ENCODE measurements at regions not wholly inside any gene's neighbourhood (a gene's known extent, or its start where the extent isn't known, plus 50 kb on each side); places are given as distances from the start of the nearest gene placed in this dataset.
A peak's percentile ranks its signal among the peaks of the same experiment; 100 is the strongest.

GRCh38 chr9:38144421-38144820 lies 75.4 kb upstream of the SHB start:
- in situ Hi-C loops (cut with HindIII; ENCODE audit: low pct_unique_long_range_greater_than_20kb, low sequenced_read_pairs): no loop called here
- Histone ChIP-seq H3K4me3 (ENCODE audit: low read depth in 2 of 2, low read length in 2 of 2) (no peak overlapping the region), H3K27ac (ENCODE audit: low read length) (no peak overlapping the region), H3K27me3 (ENCODE audit: control insufficient read depth, insufficient read depth, low read length) (peaks cover 4% of the 10 kb centered on the region; the same call in 1 of the 2 replicates), H3K9me3 (ENCODE audit: control insufficient read depth, insufficient read depth, low read depth, low read length) (no peaks in the 10 kb centered on the region), H3K4me1 (ENCODE audit: control insufficient read depth, insufficient read depth, low read length) (no peaks in the 10 kb centered on the region), H3K36me3 (ENCODE audit: control insufficient read depth, insufficient read depth, low read length) (no peaks in the 10 kb centered on the region)
- intact Hi-C loops (cut with micrococcal nuclease; ENCODE audit: unreplicated experiment): no loop called here
- no peak for TF ChIP-seq POLR2AphosphoS5 (IDR thresholded peaks at IDR 0.05; ENCODE audit: low read depth, low read length)
- no peak for TF ChIP-seq TCF7L2 (IDR thresholded peaks at IDR 0.05; ENCODE audit: low read depth, low read length)
- no peak for TF ChIP-seq SIN3A (IDR thresholded peaks at IDR 0.05; ENCODE audit: borderline replicate concordance, insufficient read depth, low read depth, low read length)
- TF ChIP-seq, protein P1, sequence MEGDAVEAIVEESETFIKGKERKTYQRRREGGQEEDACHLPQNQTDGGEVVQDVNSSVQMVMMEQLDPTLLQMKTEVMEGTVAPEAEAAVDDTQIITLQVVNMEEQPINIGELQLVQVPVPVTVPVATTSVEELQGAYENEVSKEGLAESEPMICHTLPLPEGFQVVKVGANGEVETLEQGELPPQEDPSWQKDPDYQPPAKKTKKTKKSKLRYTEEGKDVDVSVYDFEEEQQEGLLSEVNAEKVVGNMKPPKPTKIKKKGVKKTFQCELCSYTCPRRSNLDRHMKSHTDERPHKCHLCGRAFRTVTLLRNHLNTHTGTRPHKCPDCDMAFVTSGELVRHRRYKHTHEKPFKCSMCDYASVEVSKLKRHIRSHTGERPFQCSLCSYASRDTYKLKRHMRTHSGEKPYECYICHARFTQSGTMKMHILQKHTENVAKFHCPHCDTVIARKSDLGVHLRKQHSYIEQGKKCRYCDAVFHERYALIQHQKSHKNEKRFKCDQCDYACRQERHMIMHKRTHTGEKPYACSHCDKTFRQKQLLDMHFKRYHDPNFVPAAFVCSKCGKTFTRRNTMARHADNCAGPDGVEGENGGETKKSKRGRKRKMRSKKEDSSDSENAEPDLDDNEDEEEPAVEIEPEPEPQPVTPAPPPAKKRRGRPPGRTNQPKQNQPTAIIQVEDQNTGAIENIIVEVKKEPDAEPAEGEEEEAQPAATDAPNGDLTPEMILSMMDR (IDR thresholded peaks at IDR 0.05): no peak
- no peak for TF ChIP-seq REST (IDR thresholded peaks at IDR 0.05; ENCODE audit: insufficient read depth in 1 of 2, low read depth in 2 of 2, low read length in 1 of 2)
- ATAC-seq (peak; percentile 56; the same call in 1 of the 2 replicates), DNase-seq (ENCODE audit: low read depth, low spot score) (no peak)
- POLR2A ChIA-PET: no interaction called here
- BruUV-seq (replicated peaks): no TSS peak
- CTCF ChIA-PET: no interaction called here

DNA sequence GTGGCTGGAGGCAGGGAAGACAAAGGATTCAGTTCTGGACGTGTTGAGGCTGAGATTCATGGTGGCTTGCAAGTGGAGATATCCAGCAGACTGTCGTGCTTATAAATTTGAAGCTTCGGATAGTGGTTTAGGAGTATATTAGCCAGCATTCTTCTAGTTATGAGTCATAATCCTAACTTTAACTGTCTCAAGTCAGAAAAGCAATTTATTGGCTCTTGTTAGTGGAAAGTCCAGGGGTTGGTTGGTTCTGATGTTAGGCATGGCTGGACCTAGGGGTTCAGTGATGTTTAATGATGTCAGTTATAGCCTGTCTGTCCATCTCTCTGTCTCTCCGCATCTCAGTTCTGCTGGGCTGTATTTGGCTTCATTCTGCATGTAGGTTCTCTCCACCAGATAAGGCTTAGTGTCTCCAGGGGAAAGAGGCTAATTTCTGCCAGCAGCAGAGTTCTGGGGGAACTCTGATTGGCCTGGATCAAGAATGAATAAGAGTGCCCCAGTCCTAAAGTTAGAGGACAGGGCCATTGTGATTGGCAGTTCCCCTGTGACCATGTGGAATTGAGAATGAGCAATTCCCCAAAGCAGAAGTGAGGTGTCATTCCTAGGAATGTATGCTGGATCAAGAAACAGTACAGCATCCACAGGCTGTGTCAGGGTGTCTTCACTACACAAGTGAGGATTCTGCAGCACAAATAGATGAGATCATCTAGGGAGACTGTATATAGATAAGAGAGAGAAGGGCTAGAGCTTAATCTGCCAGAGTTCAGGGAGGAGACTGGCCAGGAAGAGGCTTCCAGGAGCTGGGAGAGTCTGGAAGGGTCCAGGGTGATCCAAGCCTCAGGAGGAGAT lies 72.9 kb upstream of the SHB start:
- Histone ChIP-seq H3K4me3 (ENCODE audit: low read depth in 2 of 2, low read length in 2 of 2) (no peak overlapping the region), H3K9me3 (ENCODE audit: control insufficient read depth, insufficient read depth, low read depth, low read length) (no peaks in the 10 kb centered on the region), H3K27ac (ENCODE audit: low read length) (no peak overlapping the region), H3K4me1 (ENCODE audit: control insufficient read depth, insufficient read depth, low read length) (no peaks in the 10 kb centered on the region), H3K36me3 (ENCODE audit: control insufficient read depth, insufficient read depth, low read length) (no peaks in the 10 kb centered on the region), H3K27me3 (ENCODE audit: control insufficient read depth, insufficient read depth, low read length) (peaks cover 6% of the 10 kb centered on the region)
- POLR2A ChIA-PET: no interaction called here
- CTCF ChIA-PET: no interaction called here
- TF ChIP-seq, protein P1 (IDR thresholded peaks at IDR 0.05): no peak
- ATAC-seq: no peak
- BruUV-seq (replicated peaks): no TSS peak
- in situ Hi-C loops (cut with HindIII; ENCODE audit: low pct_unique_long_range_greater_than_20kb, low sequenced_read_pairs) (no loop called here), intact Hi-C loops (cut with micrococcal nuclease; ENCODE audit: unreplicated experiment) (no loop called here)
- DNase-seq (ENCODE audit: low read depth, low spot score): no peak
